Mucosa of descending colon (tissue), 3 donors: ENCODE measurements at regions not wholly inside any gene's neighbourhood (a gene's known extent, or its start where the extent isn't known, plus 50 kb on each side); places are given as distances from the start of the nearest gene placed in this dataset.
A peak's percentile ranks its signal among the peaks of the same experiment; 100 is the strongest.

ENCODE experiments used
- ATAC-seq: fragments of 200-7000 bp; cut with Tn5 transposase; one replicate; pipeline ENCODE4 v1.9.1; 2020; ENCODE audit warnings: mild to moderate bottlenecking, moderate library complexity
- DNase-seq, 3 donors: peaks; one replicate each; pipeline ENCODE4 v3.0.0-alpha.2; 2020
- H3K36me3 ChIP-seq: fragments of 200-600 bp; one replicate; pipeline ENCODE4 v1.8.0; 2021; ENCODE audit warnings: low read depth, mild to moderate bottlenecking
- H3K4me1 ChIP-seq: fragments of 200-600 bp; one replicate; pipeline ENCODE4 v1.8.0; 2021; ENCODE audit warnings: low read depth, mild to moderate bottlenecking
- H3K4me3 ChIP-seq: fragments of 200-600 bp; one replicate; pipeline ENCODE4 v1.8.0; 2021; ENCODE audit warnings: mild to moderate bottlenecking
- H3K9me3 ChIP-seq: fragments of 200-600 bp; one replicate; pipeline ENCODE4 v1.8.0; 2021; ENCODE audit warnings: mild to moderate bottlenecking
- CTCF ChIP-seq: fragments of 200-600 bp; IDR thresholded peaks from one replicate; pipeline ENCODE4 v1.8.0; 2022; ENCODE audit warnings: antibody characterized with exemption, mild to moderate bottlenecking
- intact Hi-C, 2 donors: fragments of 100-400 bp; cut with DNase I in 1 of 2; cut with micrococcal nuclease in 1 of 2; formaldehyde crosslinking; loops; one replicate each; pipeline versions ENCODE4 v1.11.0 to v1.11.1; 2022; cut with DNase I, micrococcal nuclease
- donor health status: DM: no; HTN: no; CAD: no; lungs with moderate emphysema.
- donor health status: DM: no; HTN: no; CAD: no.
- donor health status: DM: no; HTN: yes; CAD: no.

GRCh38 chr15:91465696-91466095, 365.6 kb downstream of the SV2B start:
- Histone ChIP-seq H3K4me3 (no peak overlapping the region), H3K4me1 (peaks cover 3% of the 10 kb centered on the region), H3K36me3 (no peaks in the 10 kb centered on the region), H3K9me3 (no peaks in the 10 kb centered on the region)
- no peak for TF ChIP-seq CTCF
- peak in 1 of 3 donors; percentile 43 for DNase-seq
- intact Hi-C loops: no loop called here
- ATAC-seq: peak; percentile 75

GRCh38 chr15:91468871-91469580, 369.0 kb downstream of the SV2B start:
- no peak overlapping the region for H3K4me3 ChIP-seq
- H3K4me1 ChIP-seq: peaks cover 3% of the 10 kb centered on the region
- TF ChIP-seq CTCF: no peak
- DNase-seq: no peak
- intact Hi-C loops: no loop called here
- ATAC-seq: no peak
- no peaks in the 10 kb centered on the region for H3K36me3 ChIP-seq
- H3K9me3 ChIP-seq: no peaks in the 10 kb centered on the region

- no peaks in the 10 kb centered on the region for H3K36me3 ChIP-seq
- peak; percentile 20 to 62 (median 40) for DNase-seq
- no peak for TF ChIP-seq CTCF
- ATAC-seq: peak; percentile 89
- peaks cover 3% of the 10 kb centered on the region for H3K4me1 ChIP-seq
- no peak overlapping the region for H3K4me3 ChIP-seq
- no peaks in the 10 kb centered on the region for H3K9me3 ChIP-seq
- intact Hi-C loops: no loop called here
These were observed 369.8 kb downstream of the SV2B start for GRCh38 chr15:91469632-91470567.

GRCh38 chr15:91471468-91471867, 371.4 kb downstream of the SV2B start:
- DNase-seq (no peak), ATAC-seq (no peak)
- Histone ChIP-seq H3K9me3 (no peaks in the 10 kb centered on the region), H3K36me3 (no peaks in the 10 kb centered on the region), H3K4me3 (no peak overlapping the region), H3K4me1 (peaks cover 3% of the 10 kb centered on the region)
- no peak for TF ChIP-seq CTCF
- intact Hi-C loops: no loop called here

- no peak overlapping the region for H3K4me3 ChIP-seq
- ATAC-seq (peak; percentile 76), DNase-seq (no peak)
- no peaks in the 10 kb centered on the region for H3K36me3 ChIP-seq
- no peak for TF ChIP-seq CTCF
- H3K9me3 ChIP-seq: no peaks in the 10 kb centered on the region
- H3K4me1 ChIP-seq: peaks cover 3% of the 10 kb centered on the region
- intact Hi-C loops: no loop called here
These were observed 372.3 kb downstream of the SV2B start for GRCh38 chr15:91472316-91472756.
